Erythroblast (primary cell): ENCODE measurements at regions not wholly inside any gene's neighbourhood (a gene's known extent, or its start where the extent isn't known, plus 50 kb on each side); places are given as distances from the start of the nearest gene placed in this dataset.

Experiments
- GATA1 ChIP-seq: IDR thresholded peaks from 2 replicates; pipeline ENCODE4 v1.6.1; 2011; ENCODE audit warnings: low read depth, mild to moderate bottlenecking, control low read depth, low read length, moderate library complexity
- POLR2A ChIP-seq: IDR thresholded peaks from 2 replicates; pipeline ENCODE4 v1.6.1; 2011; ENCODE audit warnings: mild to moderate bottlenecking, low read length

- TF ChIP-seq POLR2A = no peak
- TF ChIP-seq GATA1 = no peak
Observed at GRCh38 chr16:9141813-9142212, 50.4 kb downstream of the HAPSTR1 start.
